ENCODE measurements at regions not wholly inside any gene's neighbourhood (a gene's known extent, or its start where the extent isn't known, plus 50 kb on each side); places are given as distances from the start of the nearest gene placed in this dataset.

DNA sequence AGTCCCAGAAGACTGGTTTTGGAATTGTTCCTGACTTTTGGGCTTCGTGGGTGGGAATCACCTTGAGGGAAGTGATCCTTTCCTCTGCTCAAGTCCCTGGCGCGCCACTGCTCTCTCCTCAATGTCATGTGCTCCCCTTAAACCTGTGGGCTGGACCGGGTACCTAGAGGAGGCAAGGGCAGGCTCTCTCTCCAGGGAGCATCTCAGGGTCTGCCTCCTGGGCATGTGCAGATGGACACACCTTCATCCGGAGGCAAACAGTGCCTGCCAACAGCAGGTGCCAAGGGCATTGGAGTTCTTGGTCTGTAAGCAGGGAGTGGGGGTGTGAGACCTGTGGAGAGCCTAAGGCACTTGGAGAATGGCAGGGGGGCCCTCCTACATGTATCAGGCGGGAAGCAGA lies 142.6 kb downstream of the INHBB start:
- H3K4me3 ChIP-seq (ENCODE audit: low read depth, low read length): no peak overlapping the region
- DNase-seq (ENCODE audit: low read depth): no peak
- TF ChIP-seq, protein P1, sequence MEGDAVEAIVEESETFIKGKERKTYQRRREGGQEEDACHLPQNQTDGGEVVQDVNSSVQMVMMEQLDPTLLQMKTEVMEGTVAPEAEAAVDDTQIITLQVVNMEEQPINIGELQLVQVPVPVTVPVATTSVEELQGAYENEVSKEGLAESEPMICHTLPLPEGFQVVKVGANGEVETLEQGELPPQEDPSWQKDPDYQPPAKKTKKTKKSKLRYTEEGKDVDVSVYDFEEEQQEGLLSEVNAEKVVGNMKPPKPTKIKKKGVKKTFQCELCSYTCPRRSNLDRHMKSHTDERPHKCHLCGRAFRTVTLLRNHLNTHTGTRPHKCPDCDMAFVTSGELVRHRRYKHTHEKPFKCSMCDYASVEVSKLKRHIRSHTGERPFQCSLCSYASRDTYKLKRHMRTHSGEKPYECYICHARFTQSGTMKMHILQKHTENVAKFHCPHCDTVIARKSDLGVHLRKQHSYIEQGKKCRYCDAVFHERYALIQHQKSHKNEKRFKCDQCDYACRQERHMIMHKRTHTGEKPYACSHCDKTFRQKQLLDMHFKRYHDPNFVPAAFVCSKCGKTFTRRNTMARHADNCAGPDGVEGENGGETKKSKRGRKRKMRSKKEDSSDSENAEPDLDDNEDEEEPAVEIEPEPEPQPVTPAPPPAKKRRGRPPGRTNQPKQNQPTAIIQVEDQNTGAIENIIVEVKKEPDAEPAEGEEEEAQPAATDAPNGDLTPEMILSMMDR (IDR thresholded peaks at IDR 0.05; ENCODE audit: low read depth, low read length, missing control alignments): no peak

DNA sequence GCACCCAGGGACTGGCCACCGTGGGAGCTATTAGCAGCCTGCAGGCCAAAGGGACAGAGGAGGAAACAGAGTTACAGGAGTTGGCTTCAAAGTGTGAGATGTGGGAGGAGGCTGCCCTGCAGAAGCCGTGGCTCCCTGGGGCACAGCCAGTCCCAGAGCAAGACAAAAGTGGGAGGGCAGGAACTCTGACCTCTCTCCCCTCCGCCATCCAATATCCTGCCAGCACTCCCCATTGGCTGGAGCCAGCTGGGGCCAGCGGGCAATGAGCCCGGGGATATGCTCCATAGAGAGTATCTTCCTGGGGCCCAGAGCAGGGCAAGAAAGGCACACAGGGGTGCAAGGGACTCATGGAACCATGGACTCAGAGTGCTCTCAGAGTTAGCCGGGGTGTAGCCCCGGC lies 143.1 kb downstream of the INHBB start:
- DNase-seq (ENCODE audit: low read depth): no peak
- no peak overlapping the region for H3K4me3 ChIP-seq (ENCODE audit: low read depth, low read length)
- TF ChIP-seq, protein P1 (IDR thresholded peaks at IDR 0.05; ENCODE audit: low read depth, low read length, missing control alignments): no peak

DNA sequence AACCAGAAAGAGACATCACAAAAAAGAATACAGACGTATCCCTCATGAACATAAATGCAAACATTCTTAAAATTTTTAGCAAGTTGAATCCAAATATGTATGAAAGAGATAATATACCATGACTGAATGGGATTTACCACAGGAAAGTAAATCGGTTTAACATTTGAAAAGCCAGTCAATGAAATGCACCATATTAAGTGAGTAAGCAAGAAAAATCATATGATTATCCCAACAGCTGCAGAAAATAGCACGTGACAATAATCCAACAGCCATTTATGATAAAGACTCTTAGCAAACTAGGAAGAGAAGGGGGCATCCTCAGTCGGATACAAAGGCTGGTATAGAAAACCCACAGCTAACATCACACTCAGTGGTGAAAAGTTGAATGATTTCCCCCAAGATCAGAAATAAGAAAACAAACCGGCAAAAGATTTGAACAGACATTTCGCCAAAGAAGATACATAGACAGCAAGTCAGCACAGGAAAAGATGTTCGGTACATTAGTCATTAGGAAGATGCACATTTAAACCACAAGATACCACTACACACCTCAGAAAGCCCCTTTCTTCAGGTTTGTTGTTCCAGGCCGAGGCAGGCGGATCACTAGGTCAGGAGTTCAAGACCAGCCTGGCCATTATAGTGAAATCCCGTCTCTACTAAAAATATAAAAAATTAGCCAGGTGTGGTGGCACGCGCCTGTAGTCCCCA lies 144.3 kb downstream of the INHBB start:
- no peak for DNase-seq (ENCODE audit: low read depth)
- H3K4me3 ChIP-seq (ENCODE audit: low read depth, low read length): no peak overlapping the region
- TF ChIP-seq, protein P1 (IDR thresholded peaks at IDR 0.05; ENCODE audit: low read depth, low read length, missing control alignments): no peak

DNA sequence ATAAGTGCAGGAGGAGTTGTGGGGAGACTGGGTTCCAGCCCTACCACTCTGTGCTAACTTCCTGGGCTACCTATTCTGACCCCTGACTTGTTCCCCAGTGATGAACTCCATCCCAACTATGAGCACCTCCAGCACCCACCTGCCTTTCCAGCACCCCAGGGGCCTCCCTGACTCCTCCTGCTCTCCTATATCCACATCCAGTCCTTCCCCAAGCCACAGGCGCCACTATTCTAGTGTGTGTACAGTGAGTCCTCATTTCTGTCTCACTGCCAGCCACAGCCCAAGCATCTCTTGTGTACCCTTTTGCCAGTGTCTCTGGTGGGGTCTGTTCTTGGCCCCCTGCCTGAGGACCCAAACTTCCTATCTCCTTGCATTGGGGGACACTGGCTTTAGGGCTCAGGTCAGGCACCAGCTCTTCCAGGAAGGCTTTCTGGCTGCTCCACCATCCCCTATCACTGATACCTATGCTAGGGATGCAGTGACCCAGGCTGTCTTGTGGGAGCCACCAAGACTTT lies 145.2 kb downstream of the INHBB start:
- H3K4me3 ChIP-seq (ENCODE audit: low read depth, low read length): no peak overlapping the region
- DNase-seq (ENCODE audit: low read depth): no peak
- TF ChIP-seq, protein P1 (IDR thresholded peaks at IDR 0.05; ENCODE audit: low read depth, low read length, missing control alignments): no peak

DNA sequence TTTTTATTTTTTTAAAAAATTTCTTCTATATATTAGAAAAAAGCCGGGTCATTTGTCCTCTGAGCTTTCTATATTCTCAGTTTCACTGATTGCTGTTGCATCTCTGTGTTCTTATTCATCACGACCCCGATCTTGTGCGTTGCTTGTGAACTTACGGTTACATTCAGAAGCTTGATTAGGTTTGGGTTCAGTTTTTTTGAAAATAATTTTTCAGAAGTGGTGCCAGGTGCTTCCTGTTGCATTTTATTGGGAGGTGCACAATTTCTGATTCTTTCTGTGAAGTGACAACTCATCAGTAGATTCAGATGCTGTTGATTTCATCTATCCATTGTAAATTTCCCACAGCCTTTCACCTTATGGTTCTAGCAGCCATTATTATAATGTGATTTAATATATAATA lies 147.3 kb downstream of the INHBB start:
- no peak overlapping the region for H3K4me3 ChIP-seq (ENCODE audit: low read depth, low read length)
- TF ChIP-seq, protein P1 (IDR thresholded peaks at IDR 0.05; ENCODE audit: low read depth, low read length, missing control alignments): no peak
- no peak for DNase-seq (ENCODE audit: low read depth)

DNA sequence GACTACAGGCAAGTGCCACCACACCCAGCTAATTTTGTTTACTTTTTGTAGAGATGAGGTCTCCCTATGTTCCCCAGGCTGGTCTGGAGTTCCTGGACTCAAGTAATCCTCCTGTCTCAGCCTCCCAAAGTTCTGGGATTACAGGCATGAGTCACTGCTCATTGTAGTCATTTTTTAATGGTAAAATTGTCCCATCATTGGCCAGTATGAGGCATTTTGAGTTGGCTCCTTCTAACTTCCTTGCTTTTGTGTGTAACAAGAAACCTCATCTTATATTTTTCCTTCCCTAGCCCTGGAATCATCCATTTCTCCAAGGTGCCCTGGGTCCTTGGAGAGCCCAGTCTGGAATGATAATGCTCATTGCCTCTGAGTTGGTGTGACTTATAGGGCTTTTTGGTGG lies 148.5 kb downstream of the INHBB start:
- DNase-seq (ENCODE audit: low read depth): no peak
- H3K4me3 ChIP-seq (ENCODE audit: low read depth, low read length): no peak overlapping the region
- TF ChIP-seq, protein P1 (IDR thresholded peaks at IDR 0.05; ENCODE audit: low read depth, low read length, missing control alignments): no peak

DNA sequence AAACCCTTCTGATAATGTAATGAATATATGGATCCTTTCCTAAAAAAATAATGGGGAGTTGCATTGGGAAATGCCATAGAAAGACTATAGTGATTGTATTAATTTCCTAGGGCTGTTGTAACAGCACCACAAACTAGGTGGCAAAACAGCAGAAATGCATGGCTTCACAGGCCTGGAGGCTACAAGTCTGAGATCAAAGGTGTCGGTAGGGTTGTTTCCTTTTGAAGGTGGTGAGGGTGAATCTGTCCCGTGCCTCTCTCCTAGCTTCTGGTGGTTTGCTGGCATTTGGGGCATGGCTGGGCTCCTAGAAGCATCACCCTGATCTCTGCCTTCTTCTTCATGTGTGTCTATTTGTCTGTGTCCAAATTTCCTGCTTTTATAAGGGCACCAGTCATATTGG lies 149.7 kb downstream of the INHBB start:
- TF ChIP-seq, protein P1 (IDR thresholded peaks at IDR 0.05; ENCODE audit: low read depth, low read length, missing control alignments): no peak
- DNase-seq (ENCODE audit: low read depth): no peak
- no peak overlapping the region for H3K4me3 ChIP-seq (ENCODE audit: low read depth, low read length)

Measured in GM12864 (cell line).